SK-N-SH treated with all-trans-retinoic acid at 6 μM for 48 hours (cell line): ENCODE measurements at regions not wholly inside any gene's neighbourhood (a gene's known extent, or its start where the extent isn't known, plus 50 kb on each side); places are given as distances from the start of the nearest gene placed in this dataset.
"Not testable (repeated sequence)": the region's sequence is repeated elsewhere in the genome, so short reads cannot be mapped to it uniquely, and the experiment has no call there.

Source experiments
- ATAC-seq: fragments of 200-7000 bp; cut with Tn5 transposase; 3 replicates; pipeline ENCODE4 v1.9.1; 2020; ENCODE audit warnings: mild to moderate bottlenecking, moderate library complexity
- ARNTL ChIP-seq: fragments of 450-650 bp; formaldehyde crosslinking; IDR thresholded peaks from 2 replicates; pipeline ENCODE4 v1.5.0; 2020; ENCODE audit warnings: low read depth, mild to moderate bottlenecking, moderate library complexity, borderline replicate concordance
- BACH2 ChIP-seq: fragments of 250-450 bp; sonication (Bioruptor Pico); IDR thresholded peaks from 2 replicates; pipeline ENCODE4 v1.9.0; 2021; ENCODE audit warnings: mild to moderate bottlenecking, borderline replicate concordance
- CSDC2 ChIP-seq: fragments of 250-450 bp; sonication (Bioruptor Pico); IDR thresholded peaks from 2 replicates; pipeline ENCODE4 v1.5.0; 2020; ENCODE audit warnings: mild to moderate bottlenecking, moderate library complexity
- ESRRG ChIP-seq: fragments of 250-450 bp; sonication (Bioruptor Pico); IDR thresholded peaks from 2 replicates; pipeline ENCODE4 v1.6.1; 2021; ENCODE audit warnings: mild to moderate bottlenecking
- ISL1 ChIP-seq: fragments of 250-450 bp; sonication (Bioruptor Pico); IDR thresholded peaks from 2 replicates; pipeline ENCODE4 v2.1.2; 2022; ENCODE audit warnings: mild to moderate bottlenecking, moderate library complexity
- PPARA ChIP-seq: fragments of 250-450 bp; sonication (Bioruptor Pico); IDR thresholded peaks from 2 replicates; pipeline ENCODE4 v1.5.0; 2020; ENCODE audit warnings: mild to moderate bottlenecking, borderline replicate concordance
- RARB ChIP-seq: fragments of 250-450 bp; sonication (Bioruptor Pico); IDR thresholded peaks from 2 replicates; pipeline ENCODE4 v1.8.0; 2021; ENCODE audit warnings: mild to moderate bottlenecking, moderate library complexity
- SNAI2 ChIP-seq: fragments of 250-450 bp; sonication (Bioruptor Pico); IDR thresholded peaks from 2 replicates; pipeline ENCODE4 v1.5.0; 2020; ENCODE audit warnings: mild to moderate bottlenecking, moderate library complexity
- TCF4 ChIP-seq: fragments of 250-450 bp; sonication (Bioruptor Pico); IDR thresholded peaks from 2 replicates; pipeline ENCODE4 v1.8.0; 2021; ENCODE audit warnings: mild to moderate bottlenecking, moderate library complexity, borderline replicate concordance
- TOX ChIP-seq: fragments of 250-450 bp; sonication (Bioruptor Pico); IDR thresholded peaks from 2 replicates; pipeline ENCODE4 v1.8.0; 2021; ENCODE audit warnings: mild to moderate bottlenecking, moderate library complexity, borderline replicate concordance
- ZC3H10 ChIP-seq: fragments of 250-450 bp; sonication (Bioruptor Pico); IDR thresholded peaks from 2 replicates; pipeline ENCODE4 v1.5.1; 2021; ENCODE audit warnings: mild to moderate bottlenecking, moderate library complexity
- ZFP3 ChIP-seq: fragments of 250-450 bp; sonication (Bioruptor Pico); IDR thresholded peaks from 2 replicates; pipeline ENCODE4 v1.5.0; 2020; ENCODE audit warnings: mild to moderate bottlenecking, moderate library complexity
- ZFP30 ChIP-seq: fragments of 450-650 bp; formaldehyde crosslinking; IDR thresholded peaks from 2 replicates; pipeline ENCODE4 v1.5.0; 2022; ENCODE audit warnings: mild to moderate bottlenecking, moderate library complexity
- ZNF565 ChIP-seq: fragments of 450-650 bp; formaldehyde crosslinking; conservative IDR thresholded peaks from 2 replicates; pipeline ENCODE4 v1.5.0; 2020; ENCODE audit warnings: low read depth, mild to moderate bottlenecking, moderate library complexity
- ZNF70 ChIP-seq: fragments of 450-650 bp; formaldehyde crosslinking; IDR thresholded peaks from 2 replicates; pipeline ENCODE4 v1.5.0; 2020; ENCODE audit warnings: mild to moderate bottlenecking, moderate library complexity
- ZNF8 ChIP-seq: fragments of 450-650 bp; formaldehyde crosslinking; IDR thresholded peaks from 2 replicates; pipeline ENCODE4 v1.5.0; 2020; ENCODE audit warnings: mild to moderate bottlenecking, moderate library complexity
- TF ChIP-seq, protein P1 (sequence below): fragments of 250-450 bp; sonication (Bioruptor Pico); IDR thresholded peaks from 2 replicates; pipeline ENCODE4 v1.5.1; 2021; ENCODE audit warnings: mild to moderate bottlenecking, moderate library complexity
- TF ChIP-seq, protein P2 (sequence below): fragments of 250-450 bp; sonication (Bioruptor Pico); IDR thresholded peaks from 2 replicates; pipeline ENCODE4 v1.8.0; 2021; ENCODE audit warnings: low read depth, mild to moderate bottlenecking, moderate library complexity, borderline replicate concordance
- TF ChIP-seq, protein P3 (sequence below): fragments of 250-450 bp; sonication (Bioruptor Pico); IDR thresholded peaks from 2 replicates; pipeline ENCODE4 v1.5.0; 2020; ENCODE audit warnings: mild to moderate bottlenecking, moderate library complexity
- TF ChIP-seq, protein P4 (sequence below): fragments of 250-450 bp; sonication (Bioruptor Pico); IDR thresholded peaks from 2 replicates; pipeline ENCODE4 v1.5.1; 2020; ENCODE audit warnings: low read depth, mild to moderate bottlenecking, moderate library complexity

DNA sequence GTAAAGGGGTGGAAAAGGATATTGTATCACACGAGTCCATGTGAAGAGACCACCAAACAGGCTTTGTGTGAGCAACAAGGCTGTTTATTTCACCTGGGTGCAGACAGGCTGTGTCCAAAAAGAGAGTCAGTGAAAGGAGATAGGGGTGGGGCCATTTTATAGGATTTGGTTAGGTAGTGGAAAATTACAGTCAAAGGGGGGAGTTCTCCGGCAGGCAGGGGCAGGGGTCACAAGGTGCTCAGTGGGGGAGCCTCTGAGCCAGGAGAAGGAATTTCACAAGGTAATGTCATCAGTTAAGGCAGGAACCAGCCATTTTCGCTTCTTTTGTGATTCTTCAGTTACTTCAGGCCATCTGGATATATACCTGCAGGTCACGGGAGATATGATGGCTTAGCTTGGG is 104.7 kb upstream of the SPATS2L start:
- ATAC-seq = not testable (repeated sequence)

DNA sequence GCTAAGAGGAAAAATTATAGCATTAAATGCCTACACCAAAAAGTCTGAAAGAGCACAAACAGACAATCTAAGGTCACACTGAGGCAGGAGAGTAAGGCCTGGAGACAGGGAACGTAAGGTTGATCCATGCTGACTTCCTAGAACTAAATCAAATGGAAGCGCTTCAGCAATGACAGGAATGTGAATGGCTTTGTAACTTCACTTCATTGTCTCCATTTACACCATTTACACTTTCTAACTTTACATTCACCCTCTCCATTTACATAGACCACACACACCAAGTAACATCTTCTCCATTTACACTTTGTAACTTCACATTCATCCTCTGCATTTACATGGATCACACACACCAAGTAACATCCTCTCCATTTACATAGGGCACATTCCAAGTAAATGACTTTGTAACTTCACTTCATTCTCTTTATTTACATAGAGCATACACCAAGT is 103.1 kb upstream of the SPATS2L start:
- TF ChIP-seq ZFP30 (CRISPR knock-in tag) (no peak), SNAI2 (CRISPR knock-in tag) (no peak), ZFP3 (CRISPR knock-in tag) (no peak), CSDC2 (CRISPR knock-in tag) (no peak), ISL1 (CRISPR knock-in tag) (no peak), ZNF8 (CRISPR knock-in tag) (no peak), ARNTL (no peak), BACH2 (CRISPR knock-in tag) (no peak), TCF4 (CRISPR knock-in tag) (no peak)
- TF ChIP-seq, protein P1, sequence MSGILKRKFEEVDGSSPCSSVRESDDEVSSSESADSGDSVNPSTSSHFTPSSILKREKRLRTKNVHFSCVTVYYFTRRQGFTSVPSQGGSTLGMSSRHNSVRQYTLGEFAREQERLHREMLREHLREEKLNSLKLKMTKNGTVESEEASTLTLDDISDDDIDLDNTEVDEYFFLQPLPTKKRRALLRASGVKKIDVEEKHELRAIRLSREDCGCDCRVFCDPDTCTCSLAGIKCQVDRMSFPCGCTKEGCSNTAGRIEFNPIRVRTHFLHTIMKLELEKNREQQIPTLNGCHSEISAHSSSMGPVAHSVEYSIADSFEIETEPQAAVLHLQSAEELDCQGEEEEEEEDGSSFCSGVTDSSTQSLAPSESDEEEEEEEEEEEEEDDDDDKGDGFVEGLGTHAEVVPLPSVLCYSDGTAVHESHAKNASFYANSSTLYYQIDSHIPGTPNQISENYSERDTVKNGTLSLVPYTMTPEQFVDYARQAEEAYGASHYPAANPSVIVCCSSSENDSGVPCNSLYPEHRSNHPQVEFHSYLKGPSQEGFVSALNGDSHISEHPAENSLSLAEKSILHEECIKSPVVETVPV (CRISPR knock-in tag) = no peak
- TF ChIP-seq, protein P2, sequence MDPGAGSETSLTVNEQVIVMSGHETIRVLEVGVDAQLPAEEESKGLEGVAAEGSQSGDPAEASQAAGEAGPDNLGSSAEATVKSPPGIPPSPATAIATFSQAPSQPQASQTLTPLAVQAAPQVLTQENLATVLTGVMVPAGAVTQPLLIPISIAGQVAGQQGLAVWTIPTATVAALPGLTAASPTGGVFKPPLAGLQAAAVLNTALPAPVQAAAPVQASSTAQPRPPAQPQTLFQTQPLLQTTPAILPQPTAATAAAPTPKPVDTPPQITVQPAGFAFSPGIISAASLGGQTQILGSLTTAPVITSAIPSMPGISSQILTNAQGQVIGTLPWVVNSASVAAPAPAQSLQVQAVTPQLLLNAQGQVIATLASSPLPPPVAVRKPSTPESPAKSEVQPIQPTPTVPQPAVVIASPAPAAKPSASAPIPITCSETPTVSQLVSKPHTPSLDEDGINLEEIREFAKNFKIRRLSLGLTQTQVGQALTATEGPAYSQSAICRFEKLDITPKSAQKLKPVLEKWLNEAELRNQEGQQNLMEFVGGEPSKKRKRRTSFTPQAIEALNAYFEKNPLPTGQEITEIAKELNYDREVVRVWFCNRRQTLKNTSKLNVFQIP (CRISPR knock-in tag) = no peak
- TF ChIP-seq, protein P3, sequence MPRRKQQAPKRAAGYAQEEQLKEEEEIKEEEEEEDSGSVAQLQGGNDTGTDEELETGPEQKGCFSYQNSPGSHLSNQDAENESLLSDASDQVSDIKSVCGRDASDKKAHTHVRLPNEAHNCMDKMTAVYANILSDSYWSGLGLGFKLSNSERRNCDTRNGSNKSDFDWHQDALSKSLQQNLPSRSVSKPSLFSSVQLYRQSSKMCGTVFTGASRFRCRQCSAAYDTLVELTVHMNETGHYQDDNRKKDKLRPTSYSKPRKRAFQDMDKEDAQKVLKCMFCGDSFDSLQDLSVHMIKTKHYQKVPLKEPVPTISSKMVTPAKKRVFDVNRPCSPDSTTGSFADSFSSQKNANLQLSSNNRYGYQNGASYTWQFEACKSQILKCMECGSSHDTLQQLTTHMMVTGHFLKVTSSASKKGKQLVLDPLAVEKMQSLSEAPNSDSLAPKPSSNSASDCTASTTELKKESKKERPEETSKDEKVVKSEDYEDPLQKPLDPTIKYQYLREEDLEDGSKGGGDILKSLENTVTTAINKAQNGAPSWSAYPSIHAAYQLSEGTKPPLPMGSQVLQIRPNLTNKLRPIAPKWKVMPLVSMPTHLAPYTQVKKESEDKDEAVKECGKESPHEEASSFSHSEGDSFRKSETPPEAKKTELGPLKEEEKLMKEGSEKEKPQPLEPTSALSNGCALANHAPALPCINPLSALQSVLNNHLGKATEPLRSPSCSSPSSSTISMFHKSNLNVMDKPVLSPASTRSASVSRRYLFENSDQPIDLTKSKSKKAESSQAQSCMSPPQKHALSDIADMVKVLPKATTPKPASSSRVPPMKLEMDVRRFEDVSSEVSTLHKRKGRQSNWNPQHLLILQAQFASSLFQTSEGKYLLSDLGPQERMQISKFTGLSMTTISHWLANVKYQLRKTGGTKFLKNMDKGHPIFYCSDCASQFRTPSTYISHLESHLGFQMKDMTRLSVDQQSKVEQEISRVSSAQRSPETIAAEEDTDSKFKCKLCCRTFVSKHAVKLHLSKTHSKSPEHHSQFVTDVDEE (CRISPR knock-in tag) = no peak
- no peak for ATAC-seq

DNA sequence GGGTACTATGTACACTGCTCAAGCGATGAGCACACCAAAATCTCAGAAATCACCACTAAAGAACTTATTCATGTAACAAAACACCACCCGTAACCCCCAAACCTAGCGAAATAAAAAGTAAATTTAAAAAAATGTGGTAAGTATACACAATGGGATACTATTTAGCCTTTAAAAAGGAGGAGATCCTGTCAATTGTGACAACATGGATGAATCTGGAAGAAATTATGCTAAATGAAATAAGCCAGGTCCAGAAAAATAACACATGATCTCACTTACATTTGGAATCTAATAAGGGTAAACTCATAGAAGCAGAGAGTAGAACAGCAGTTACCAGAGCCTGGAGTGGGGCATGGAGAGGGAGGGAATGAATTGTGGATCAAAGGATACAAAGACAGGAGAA is 98.5 kb upstream of the SPATS2L start:
- peak; percentile 89 for TF ChIP-seq TCF4 (CRISPR knock-in tag)
- TF ChIP-seq ZNF70 (CRISPR knock-in tag) = 0 out of 2 replicates have a peak, but pooled peaks have one; percentile 25
- no peak for TF ChIP-seq ZFP30 (CRISPR knock-in tag)
- TF ChIP-seq, protein P3 (CRISPR knock-in tag) = peak; percentile 70
- 0 out of 2 replicates have a peak, but pooled peaks have one; percentile 32 for TF ChIP-seq SNAI2 (CRISPR knock-in tag)
- TF ChIP-seq ZNF8 (CRISPR knock-in tag) = peak; percentile 98
- TF ChIP-seq, protein P4, sequence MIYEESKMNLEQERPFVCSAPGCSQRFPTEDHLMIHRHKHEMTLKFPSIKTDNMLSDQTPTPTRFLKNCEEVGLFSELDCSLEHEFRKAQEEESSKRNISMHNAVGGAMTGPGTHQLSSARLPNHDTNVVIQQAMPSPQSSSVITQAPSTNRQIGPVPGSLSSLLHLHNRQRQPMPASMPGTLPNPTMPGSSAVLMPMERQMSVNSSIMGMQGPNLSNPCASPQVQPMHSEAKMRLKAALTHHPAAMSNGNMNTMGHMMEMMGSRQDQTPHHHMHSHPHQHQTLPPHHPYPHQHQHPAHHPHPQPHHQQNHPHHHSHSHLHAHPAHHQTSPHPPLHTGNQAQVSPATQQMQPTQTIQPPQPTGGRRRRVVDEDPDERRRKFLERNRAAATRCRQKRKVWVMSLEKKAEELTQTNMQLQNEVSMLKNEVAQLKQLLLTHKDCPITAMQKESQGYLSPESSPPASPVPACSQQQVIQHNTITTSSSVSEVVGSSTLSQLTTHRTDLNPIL (CRISPR knock-in tag) = peak; percentile 60; the same call in 1 of the 2 replicates
- no peak for TF ChIP-seq CSDC2 (CRISPR knock-in tag)
- no peak for ATAC-seq

DNA sequence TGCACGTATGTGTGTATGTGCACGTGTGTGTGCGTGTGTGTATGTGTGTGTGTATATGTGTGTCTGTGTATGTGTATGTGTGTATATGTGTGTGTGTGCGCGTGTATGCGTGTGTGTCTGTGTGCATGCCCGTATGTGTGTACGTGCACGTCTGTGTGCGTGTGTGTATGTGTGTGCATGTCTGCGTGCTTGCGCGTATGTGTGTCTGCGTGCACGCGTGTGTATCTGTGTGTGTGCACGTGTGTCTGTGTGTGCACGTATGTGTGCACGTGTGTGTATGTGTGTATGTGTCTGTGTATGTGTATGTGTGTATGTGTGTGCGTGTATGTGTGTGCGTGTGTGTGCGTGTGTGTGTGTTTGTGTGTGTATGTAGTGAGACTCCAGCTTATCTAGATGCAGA is 97.5 kb upstream of the SPATS2L start:
- ATAC-seq = no peak
- no peak for TF ChIP-seq ZNF70 (CRISPR knock-in tag)
- no peak for TF ChIP-seq ESRRG (CRISPR knock-in tag)
- TF ChIP-seq ZNF8 (CRISPR knock-in tag) = no peak
- no peak for TF ChIP-seq ISL1 (CRISPR knock-in tag)
- TF ChIP-seq ZFP30 (CRISPR knock-in tag) = no peak
- TF ChIP-seq SNAI2 (CRISPR knock-in tag) = no peak
- no peak for TF ChIP-seq RARB
- no peak for TF ChIP-seq TOX (CRISPR knock-in tag)
- no peak for TF ChIP-seq ZFP3 (CRISPR knock-in tag)
- no peak for TF ChIP-seq ZC3H10
- no peak for TF ChIP-seq CSDC2 (CRISPR knock-in tag)
- TF ChIP-seq, protein P2 (CRISPR knock-in tag) = no peak
- no peak for TF ChIP-seq ARNTL
- TF ChIP-seq, protein P1 (CRISPR knock-in tag) = no peak
- TF ChIP-seq PPARA = no peak
- no peak for TF ChIP-seq ZNF565 (CRISPR knock-in tag)
